Activated CD8-positive, alpha-beta T cell treated with anti-CD3 and anti-CD28 coated beads, Interleukin-2, amount 10 ng/mL, durations not matched to agents 7 days and 5 days (primary cell): ENCODE measurements at regions not wholly inside any gene's neighbourhood (a gene's known extent, or its start where the extent isn't known, plus 50 kb on each side); places are given as distances from the start of the nearest gene placed in this dataset.
"Not testable (repeated sequence)": the region's sequence is repeated elsewhere in the genome, so short reads cannot be mapped to it uniquely, and the experiment has no call there.

Experiments
- ATAC-seq: fragments of 150-1000 bp; cut with Tn5 transposase; one replicate; pipeline ENCODE4 v1.10.0; 2021; ENCODE audit warnings: moderate library complexity
- CTCF ChIA-PET: fragments of 350-600 bp; sonication (Branson Sonifier 250); formaldehyde crosslinking; loops from one replicate; lab custom pipeline; 2021; ENCODE audit warnings: antibody characterized with exemption; lab: Charles Lee
- POLR2A ChIA-PET: fragments of 350-600 bp; sonication (Branson Sonifier 250); formaldehyde crosslinking; loops from one replicate; lab custom pipeline; 2021; ENCODE audit warnings: antibody characterized with exemption; lab: Charles Lee
- DNase-seq: peaks from one replicate; pipeline ENCODE4 v3.0.0-alpha.2; 2020
- H3K27ac Mint-ChIP-seq: one replicate; pipeline ENCODE4 v1.8.0; 2021; ENCODE audit warnings: mild to moderate bottlenecking, mixed read lengths
- H3K27me3 Mint-ChIP-seq: one replicate; pipeline ENCODE4 v1.8.0; 2021; ENCODE audit warnings: low read depth, mixed read lengths
- H3K36me3 Mint-ChIP-seq: one replicate; pipeline ENCODE4 v1.8.0; 2021; ENCODE audit warnings: low read depth, mixed read lengths
- H3K4me1 Mint-ChIP-seq: one replicate; pipeline ENCODE4 v1.8.0; 2021; ENCODE audit warnings: low read depth, mixed read lengths
- H3K4me3 Mint-ChIP-seq: one replicate; pipeline ENCODE4 v1.8.0; 2021; ENCODE audit warnings: mild to moderate bottlenecking, mixed read lengths
- H3K9me3 Mint-ChIP-seq: one replicate; pipeline ENCODE4 v1.8.0; 2022; ENCODE audit warnings: mixed read lengths; ENCODE audit not compliant: insufficient read depth

DNA sequence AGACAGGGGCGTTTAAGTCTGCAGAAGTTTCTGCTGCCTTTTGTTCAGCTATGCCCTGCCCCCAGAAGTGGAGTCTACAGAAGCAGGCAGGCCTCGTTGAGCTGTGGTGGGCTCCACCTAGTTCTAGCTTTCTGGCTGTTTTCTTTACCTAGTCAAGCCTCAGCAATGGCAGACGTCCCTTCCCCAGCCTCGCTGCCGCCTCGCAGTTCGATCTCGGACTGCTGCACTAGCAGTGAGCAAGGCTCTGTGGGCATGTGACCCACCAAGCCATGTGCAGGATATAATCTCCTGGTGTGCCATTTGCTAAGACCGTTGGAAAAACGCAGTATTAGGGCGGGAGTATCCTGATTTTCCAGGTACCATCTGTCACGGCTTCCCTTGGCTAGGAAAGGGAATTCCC lies 742.7 kb upstream of the NRXN1 start:
- H3K36me3 Mint-ChIP-seq, POLR2A ChIA-PET, H3K27ac Mint-ChIP-seq, H3K27me3 Mint-ChIP-seq, H3K4me3 Mint-ChIP-seq, ATAC-seq, H3K4me1 Mint-ChIP-seq, CTCF ChIA-PET, DNase-seq: not testable (repeated sequence)
- peaks cover 14% of the 10 kb centered on the region for H3K9me3 Mint-ChIP-seq

DNA sequence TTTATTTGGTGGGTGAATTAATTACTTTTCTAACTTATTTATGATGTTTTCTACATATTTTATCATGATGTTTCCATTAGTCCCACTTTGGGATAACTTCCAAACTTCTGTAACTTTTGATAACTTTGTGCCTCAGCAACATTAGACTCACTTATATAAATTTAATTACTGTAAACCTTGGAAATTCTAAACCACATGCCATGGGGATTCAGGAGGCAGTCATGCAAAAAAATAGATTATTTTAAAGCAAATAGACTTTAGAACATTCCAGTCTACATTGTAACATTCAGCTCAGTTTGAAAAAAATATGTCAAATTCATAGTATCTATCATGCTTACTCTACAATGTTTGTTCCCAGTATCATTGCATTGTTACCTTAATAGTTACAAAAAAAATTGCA lies 728.5 kb upstream of the NRXN1 start:
- Mint-ChIP-seq H3K4me1 (no peaks in the 10 kb centered on the region), H3K9me3 (no peaks in the 10 kb centered on the region), H3K4me3 (no peak overlapping the region), H3K27ac (no peak overlapping the region), H3K27me3 (no peaks in the 10 kb centered on the region), H3K36me3 (no peaks in the 10 kb centered on the region)
- ChIA-PET POLR2A (no interaction called here), CTCF (no interaction called here)
- no peak for DNase-seq
- ATAC-seq, result no peak

DNA sequence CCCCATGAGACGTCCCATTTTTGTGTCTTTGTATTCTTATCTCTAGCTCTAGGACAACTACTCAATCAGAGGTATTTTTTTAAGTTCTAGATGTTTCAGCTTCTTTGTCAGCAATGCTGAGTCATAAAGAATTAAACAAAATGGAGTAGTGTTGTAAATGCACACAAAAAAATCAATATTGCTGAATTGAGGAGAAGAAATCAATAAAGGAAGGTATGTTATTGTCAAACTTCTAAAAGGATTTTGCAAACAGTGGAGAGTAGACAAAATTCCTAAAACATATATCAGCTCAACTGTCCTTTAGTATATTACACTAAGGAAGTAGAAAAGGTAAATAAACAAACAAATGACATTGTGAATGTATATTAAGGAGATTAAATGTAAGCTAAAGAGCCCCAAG lies 726.1 kb upstream of the NRXN1 start:
- ChIA-PET CTCF (no interaction called here), POLR2A (no interaction called here)
- Mint-ChIP-seq H3K27me3 (no peaks in the 10 kb centered on the region), H3K36me3 (no peaks in the 10 kb centered on the region), H3K4me1 (no peaks in the 10 kb centered on the region), H3K4me3 (no peak overlapping the region), H3K9me3 (no peaks in the 10 kb centered on the region), H3K27ac (no peak overlapping the region)
- DNase-seq, result no peak
- no peak for ATAC-seq

DNA sequence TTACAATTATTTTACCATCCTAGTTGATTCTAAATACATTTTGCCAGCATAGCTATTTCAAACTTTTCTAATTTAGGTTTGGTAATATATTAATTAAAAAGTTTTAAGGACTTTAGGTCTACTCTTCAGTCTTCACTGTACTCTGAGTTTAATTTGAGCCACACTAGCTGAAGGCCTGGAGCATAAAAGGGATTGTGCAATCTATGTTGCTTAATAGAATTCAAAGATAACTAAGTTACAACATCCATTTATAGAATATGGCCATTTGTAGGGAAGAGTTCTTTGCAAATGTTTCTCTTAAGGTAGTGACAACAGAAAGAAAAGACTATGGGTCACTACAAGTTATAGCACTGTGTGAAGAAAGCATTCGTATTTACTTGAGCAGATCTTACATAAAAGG lies 702.2 kb upstream of the NRXN1 start:
- Mint-ChIP-seq H3K27ac (no peak overlapping the region), H3K27me3 (no peaks in the 10 kb centered on the region), H3K4me1 (no peaks in the 10 kb centered on the region), H3K4me3 (no peak overlapping the region), H3K9me3 (peaks cover 6% of the 10 kb centered on the region), H3K36me3 (no peaks in the 10 kb centered on the region)
- ATAC-seq, result no peak
- no peak for DNase-seq
- CTCF ChIA-PET, result no interaction called here
- POLR2A ChIA-PET, result no interaction called here

DNA sequence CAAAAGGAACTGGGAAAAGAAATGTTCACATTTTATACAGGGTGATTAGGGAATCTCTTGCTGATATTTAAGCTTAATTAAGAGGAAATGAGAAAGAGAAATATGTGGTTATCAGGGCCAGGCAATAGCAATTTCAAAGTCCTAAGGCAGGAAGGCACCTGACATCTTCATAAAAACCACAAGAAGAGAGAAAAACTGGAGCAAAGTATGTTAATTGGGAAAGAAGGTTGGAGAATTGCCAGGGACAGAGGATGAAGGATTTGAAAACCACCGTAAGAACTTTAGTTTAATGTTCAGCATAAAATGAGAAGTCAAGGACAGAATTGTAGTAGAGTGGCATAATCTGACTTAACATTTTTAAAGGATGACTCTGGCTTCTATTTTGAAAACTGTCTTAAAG lies 691.8 kb upstream of the NRXN1 start:
- no peaks in the 10 kb centered on the region for H3K36me3 Mint-ChIP-seq
- ChIA-PET CTCF (no interaction called here), POLR2A (no interaction called here)
- no peak overlapping the region for H3K4me3 Mint-ChIP-seq
- DNase-seq, result no peak
- no peaks in the 10 kb centered on the region for H3K4me1 Mint-ChIP-seq
- no peaks in the 10 kb centered on the region for H3K27me3 Mint-ChIP-seq
- ATAC-seq, result no peak
- H3K27ac Mint-ChIP-seq, result no peak overlapping the region
- H3K9me3 Mint-ChIP-seq, result peaks cover 12% of the 10 kb centered on the region

DNA sequence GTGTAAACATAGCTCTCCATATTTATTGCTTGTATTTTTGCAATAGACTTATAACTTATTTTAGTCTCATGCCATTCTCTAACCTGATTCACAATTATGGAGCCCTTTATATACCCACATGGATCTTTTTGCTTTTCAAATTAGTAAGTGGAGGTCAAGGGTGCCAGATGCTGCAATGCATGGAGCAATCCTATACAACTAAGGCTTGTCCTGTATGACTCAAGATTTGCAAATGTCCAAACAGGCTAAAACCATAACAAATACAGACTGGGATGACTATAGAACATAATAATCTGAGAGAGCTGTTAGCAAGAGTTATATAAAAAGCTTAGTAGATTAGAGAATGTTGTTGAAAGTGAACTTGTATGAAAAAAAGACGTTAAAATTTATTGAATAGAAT lies 690.4 kb upstream of the NRXN1 start:
- no peak for ATAC-seq
- ChIA-PET CTCF (no interaction called here), POLR2A (no interaction called here)
- no peak overlapping the region for H3K4me3 Mint-ChIP-seq
- no peaks in the 10 kb centered on the region for H3K36me3 Mint-ChIP-seq
- H3K27ac Mint-ChIP-seq, result no peak overlapping the region
- no peaks in the 10 kb centered on the region for H3K4me1 Mint-ChIP-seq
- H3K9me3 Mint-ChIP-seq, result peaks cover 12% of the 10 kb centered on the region
- H3K27me3 Mint-ChIP-seq, result no peaks in the 10 kb centered on the region
- DNase-seq, result no peak

DNA sequence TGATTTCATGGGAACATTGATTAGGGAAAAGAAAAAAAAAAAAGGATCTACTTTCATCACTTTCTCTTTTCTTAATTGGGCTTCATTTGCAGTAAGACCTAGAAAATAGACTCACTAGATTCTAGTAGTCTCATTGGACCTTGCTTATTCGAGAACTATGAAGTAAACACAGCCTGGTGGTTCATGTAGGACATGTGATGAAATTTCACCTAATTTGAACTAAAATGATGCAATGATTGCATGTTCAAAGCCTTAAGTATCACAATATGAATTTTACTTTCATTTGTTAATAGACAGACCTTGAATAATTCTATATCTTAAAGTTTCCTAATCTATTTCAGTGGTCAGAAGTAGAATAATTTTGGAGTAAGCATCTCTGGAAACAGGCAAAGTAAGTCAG lies 688.9 kb upstream of the NRXN1 start:
- CTCF ChIA-PET, result no interaction called here

DNA sequence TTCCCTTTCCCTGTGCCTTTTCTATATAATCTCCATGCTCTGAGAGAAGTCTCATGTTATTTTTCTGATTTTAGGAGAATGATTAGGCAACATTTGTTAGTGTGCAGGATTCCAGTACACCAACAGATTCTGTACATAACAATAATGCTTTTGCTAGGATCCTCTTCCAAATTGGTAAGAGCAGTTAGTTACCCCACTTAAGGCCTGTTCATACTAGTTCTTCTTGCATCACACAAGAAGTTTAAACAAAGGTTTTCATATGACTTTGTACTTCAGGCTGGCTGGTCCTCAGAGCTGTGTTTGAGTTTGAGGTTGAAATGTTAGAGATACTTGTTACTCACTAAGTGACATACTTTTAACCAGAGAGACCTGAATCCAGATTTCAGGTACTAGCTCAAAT lies 686.9 kb upstream of the NRXN1 start:
- H3K27me3 Mint-ChIP-seq, result no peaks in the 10 kb centered on the region
- ChIA-PET CTCF (no interaction called here), POLR2A (no interaction called here)
- H3K36me3 Mint-ChIP-seq, result no peaks in the 10 kb centered on the region
- no peak for DNase-seq
- H3K27ac Mint-ChIP-seq, result no peak overlapping the region
- ATAC-seq, result no peak
- H3K4me1 Mint-ChIP-seq, result no peaks in the 10 kb centered on the region
- H3K4me3 Mint-ChIP-seq, result no peak overlapping the region
- H3K9me3 Mint-ChIP-seq, result peaks cover 17% of the 10 kb centered on the region

More for the DNA sequence above, 688.9 kb upstream of the NRXN1 start:
- H3K27ac Mint-ChIP-seq, result no peak overlapping the region
- H3K36me3 Mint-ChIP-seq, result no peaks in the 10 kb centered on the region
- H3K4me3 Mint-ChIP-seq, result no peak overlapping the region
- POLR2A ChIA-PET, result no interaction called here
- no peaks in the 10 kb centered on the region for H3K27me3 Mint-ChIP-seq
- no peaks in the 10 kb centered on the region for H3K4me1 Mint-ChIP-seq
- no peak for ATAC-seq
- peaks cover 12% of the 10 kb centered on the region for H3K9me3 Mint-ChIP-seq
- no peak for DNase-seq

DNA sequence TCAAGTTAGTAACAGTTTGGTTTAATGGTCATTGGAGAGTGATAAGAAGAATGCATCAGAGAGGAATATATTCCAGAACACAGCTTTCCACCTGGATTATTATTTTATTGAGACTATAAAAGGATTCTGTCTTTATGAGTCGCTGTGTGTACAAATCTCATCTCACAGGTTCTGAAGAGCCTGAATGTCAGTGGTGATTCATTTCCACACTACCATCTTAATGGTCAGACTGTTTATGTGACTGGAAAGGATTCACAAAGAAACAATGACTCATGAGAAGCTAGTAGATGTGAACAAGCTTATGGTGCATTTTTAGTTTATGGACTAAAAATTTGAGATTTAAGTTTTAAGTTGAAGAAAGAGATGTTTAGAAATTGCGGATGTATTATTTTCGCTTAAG lies 685.4 kb upstream of the NRXN1 start:
- no peaks in the 10 kb centered on the region for H3K4me1 Mint-ChIP-seq
- no peak overlapping the region for H3K27ac Mint-ChIP-seq
- H3K9me3 Mint-ChIP-seq, result peaks cover 12% of the 10 kb centered on the region
- H3K36me3 Mint-ChIP-seq, result no peaks in the 10 kb centered on the region
- ATAC-seq (no peak), DNase-seq (no peak)
- ChIA-PET CTCF (no interaction called here), POLR2A (no interaction called here)
- no peak overlapping the region for H3K4me3 Mint-ChIP-seq
- H3K27me3 Mint-ChIP-seq, result no peaks in the 10 kb centered on the region

DNA sequence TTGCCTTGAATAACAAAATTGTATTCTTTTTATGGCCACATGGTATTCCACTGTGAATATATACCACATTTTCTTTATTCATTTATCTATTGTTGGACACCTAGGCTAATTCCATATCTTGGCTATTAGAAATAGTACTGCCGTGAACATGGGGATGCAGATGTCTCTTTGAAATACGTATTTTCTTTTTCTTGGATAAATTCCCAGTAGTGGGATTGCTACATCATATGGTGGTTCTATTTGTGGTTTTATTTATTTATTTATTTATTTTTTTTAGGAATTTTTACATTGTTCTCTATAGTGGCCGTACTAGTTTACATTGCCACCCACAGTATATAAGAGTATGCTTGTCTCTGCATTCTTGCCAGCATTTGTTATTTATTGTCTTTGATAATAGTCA lies 679.8 kb upstream of the NRXN1 start:
- H3K9me3 Mint-ChIP-seq, result peaks cover 4% of the 10 kb centered on the region
- no peaks in the 10 kb centered on the region for H3K36me3 Mint-ChIP-seq
- DNase-seq, result no peak
- ATAC-seq, result no peak
- POLR2A ChIA-PET, result no interaction called here
- no peaks in the 10 kb centered on the region for H3K27me3 Mint-ChIP-seq
- H3K4me1 Mint-ChIP-seq, result no peaks in the 10 kb centered on the region
- H3K27ac Mint-ChIP-seq, result no peak overlapping the region
- CTCF ChIA-PET, result no interaction called here
- H3K4me3 Mint-ChIP-seq, result no peak overlapping the region

DNA sequence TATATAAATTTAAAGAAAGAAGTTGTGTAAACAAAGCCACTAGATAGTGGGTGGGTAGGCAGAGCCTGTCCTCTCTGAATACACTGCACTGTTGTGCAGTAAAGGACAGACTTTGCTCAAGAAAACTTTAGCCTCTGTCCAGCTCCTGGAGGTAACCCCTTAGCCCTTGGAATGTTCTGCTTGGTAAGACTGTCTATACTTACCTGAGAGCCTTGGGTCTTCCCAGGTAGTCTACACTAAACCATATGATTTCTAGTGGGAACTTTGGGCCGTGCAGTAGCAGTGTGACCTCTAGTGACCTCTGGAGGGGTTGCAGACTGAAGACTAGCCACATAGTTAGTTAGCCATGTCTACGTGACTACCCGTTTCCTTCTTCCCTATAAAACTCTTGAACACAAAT lies 678.3 kb upstream of the NRXN1 start:
- Mint-ChIP-seq H3K4me3 (no peak overlapping the region), H3K27me3 (no peaks in the 10 kb centered on the region), H3K27ac (no peak overlapping the region), H3K36me3 (no peaks in the 10 kb centered on the region), H3K4me1 (no peaks in the 10 kb centered on the region), H3K9me3 (peaks cover under 1% of the 10 kb centered on the region)
- DNase-seq (no peak), ATAC-seq (no peak)
- ChIA-PET POLR2A (no interaction called here), CTCF (no interaction called here)

DNA sequence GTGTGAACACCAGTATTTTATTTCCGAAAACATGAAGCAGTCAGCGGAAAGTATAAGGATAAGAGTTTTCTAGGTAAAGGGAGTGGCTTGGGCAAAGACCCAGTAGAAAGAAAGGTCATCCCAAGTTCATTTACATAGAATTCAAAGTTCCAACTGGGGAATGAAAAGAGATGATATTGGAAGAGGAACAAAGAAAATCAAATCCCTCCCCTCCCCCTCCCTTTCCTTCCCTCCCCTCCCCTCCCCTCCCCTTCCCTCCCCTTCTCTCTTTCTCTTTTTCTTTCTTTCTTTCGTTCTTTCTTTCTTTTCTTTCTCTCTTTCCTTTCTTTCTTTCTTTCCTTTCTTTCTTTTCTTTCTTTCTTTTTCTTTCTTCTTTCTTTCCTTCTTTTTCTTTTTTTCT lies 675.7 kb upstream of the NRXN1 start:
- no peaks in the 10 kb centered on the region for H3K36me3 Mint-ChIP-seq
- no peak overlapping the region for H3K27ac Mint-ChIP-seq
- H3K4me1 Mint-ChIP-seq, result no peaks in the 10 kb centered on the region
- DNase-seq, result no peak
- no peaks in the 10 kb centered on the region for H3K27me3 Mint-ChIP-seq
- H3K9me3 Mint-ChIP-seq, result peaks cover 5% of the 10 kb centered on the region
- ChIA-PET POLR2A (no interaction called here), CTCF (no interaction called here)
- no peak for ATAC-seq
- H3K4me3 Mint-ChIP-seq, result no peak overlapping the region

DNA sequence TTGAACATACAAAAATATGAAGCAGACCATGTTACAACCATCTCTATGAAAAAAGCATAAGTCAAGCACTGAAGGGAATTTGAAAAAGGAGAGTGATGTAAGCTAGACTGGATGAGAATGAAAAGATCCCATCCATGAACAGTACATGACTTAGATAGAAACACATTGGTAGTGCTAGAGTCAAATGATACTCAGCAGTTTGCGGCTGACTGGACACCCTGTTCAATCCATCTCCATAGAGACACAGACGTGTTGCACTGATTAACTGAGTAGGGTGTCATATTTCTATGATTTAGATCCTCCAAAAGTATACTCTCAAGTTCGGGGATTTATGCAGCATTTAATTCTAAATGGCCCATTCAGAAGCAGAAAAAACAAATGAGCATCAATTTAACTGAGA lies 674.3 kb upstream of the NRXN1 start:
- H3K9me3 Mint-ChIP-seq, result peaks cover 5% of the 10 kb centered on the region
- no peak for ATAC-seq
- no peak overlapping the region for H3K27ac Mint-ChIP-seq
- no peaks in the 10 kb centered on the region for H3K36me3 Mint-ChIP-seq
- no peaks in the 10 kb centered on the region for H3K27me3 Mint-ChIP-seq
- ChIA-PET POLR2A (no interaction called here), CTCF (no interaction called here)
- H3K4me1 Mint-ChIP-seq, result no peaks in the 10 kb centered on the region
- DNase-seq, result no peak
- no peak overlapping the region for H3K4me3 Mint-ChIP-seq
